ENCODE measurements at regions not wholly inside any gene's neighbourhood (a gene's known extent, or its start where the extent isn't known, plus 50 kb on each side); places are given as distances from the start of the nearest gene placed in this dataset.

GRCh38 chrY:8442097-8442496 lies 895.2 kb upstream of the TSPY4 start:
- TF ChIP-seq CTCF (IDR thresholded peaks at IDR 0.05; ENCODE audit: low read depth, low read length, missing control alignments): no peak
- H3K4me3 ChIP-seq (ENCODE audit: low read depth, low read length): no peak overlapping the region
- DNase-seq (ENCODE audit: low read depth): no peak

GRCh38 chrY:8452963-8453362 lies 884.3 kb upstream of the TSPY4 start:
- no peak for TF ChIP-seq CTCF (IDR thresholded peaks at IDR 0.05; ENCODE audit: low read depth, low read length, missing control alignments)
- H3K4me3 ChIP-seq (ENCODE audit: low read depth, low read length): no peak overlapping the region
- DNase-seq (ENCODE audit: low read depth): no peak

DNA sequence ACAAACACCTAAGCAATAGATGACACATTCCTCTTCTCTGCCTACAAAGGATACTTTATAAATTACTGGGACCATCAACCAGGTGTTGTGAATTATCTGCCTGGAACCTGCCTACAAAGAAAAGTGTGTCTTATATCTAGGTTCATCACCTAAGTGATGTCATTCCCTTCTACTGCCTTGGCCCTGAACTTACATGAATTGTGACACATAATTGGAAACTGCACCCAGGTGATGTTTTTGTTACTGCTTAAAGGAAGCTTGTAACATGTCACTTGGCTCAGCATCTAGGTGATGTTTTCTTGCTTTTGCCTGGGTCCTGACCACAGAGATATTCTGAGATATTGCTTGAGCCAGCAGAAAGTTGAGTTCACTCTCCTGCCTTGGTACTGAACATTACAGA lies 870.5 kb upstream of the TSPY4 start:
- no peak for TF ChIP-seq CTCF (IDR thresholded peaks at IDR 0.05; ENCODE audit: low read depth, low read length, missing control alignments)
- H3K4me3 ChIP-seq (ENCODE audit: low read depth, low read length): no peak overlapping the region
- DNase-seq (ENCODE audit: low read depth): no peak

DNA sequence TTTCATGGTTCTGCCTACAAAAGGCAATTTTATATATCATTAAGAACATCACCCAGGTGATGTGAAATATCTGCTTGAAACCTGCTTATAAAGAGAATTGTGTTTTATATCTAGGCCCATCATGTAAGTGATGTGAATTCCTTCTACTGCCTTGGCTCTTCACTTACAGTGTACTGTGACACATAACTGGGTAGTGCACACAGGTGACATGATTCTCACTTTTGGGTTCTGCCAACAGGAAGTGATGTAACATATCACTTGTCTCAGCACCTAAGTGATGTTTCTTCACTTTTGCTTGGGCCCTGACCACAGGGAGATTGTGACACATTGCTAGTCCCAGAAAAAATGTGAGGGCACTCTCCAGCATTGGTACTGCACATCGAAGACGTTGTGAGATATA lies 867.0 kb upstream of the TSPY4 start:
- TF ChIP-seq CTCF (IDR thresholded peaks at IDR 0.05; ENCODE audit: low read depth, low read length, missing control alignments): no peak
- no peak for DNase-seq (ENCODE audit: low read depth)
- no peak overlapping the region for H3K4me3 ChIP-seq (ENCODE audit: low read depth, low read length)

GRCh38 chrY:8479141-8479540 lies 858.1 kb upstream of the TSPY4 start:
- no peak for TF ChIP-seq CTCF (IDR thresholded peaks at IDR 0.05; ENCODE audit: low read depth, low read length, missing control alignments)
- DNase-seq (ENCODE audit: low read depth): no peak
- H3K4me3 ChIP-seq (ENCODE audit: low read depth, low read length): no peak overlapping the region

- TF ChIP-seq CTCF (IDR thresholded peaks at IDR 0.05; ENCODE audit: low read depth, low read length, missing control alignments): no peak
- H3K4me3 ChIP-seq (ENCODE audit: low read depth, low read length): no peak overlapping the region
- no peak for DNase-seq (ENCODE audit: low read depth)
Observed at GRCh38 chrY:8488955-8489354, 848.3 kb upstream of the TSPY4 start.

- H3K4me3 ChIP-seq (ENCODE audit: low read depth, low read length): no peak overlapping the region
- DNase-seq (ENCODE audit: low read depth): no peak
- TF ChIP-seq CTCF (IDR thresholded peaks at IDR 0.05; ENCODE audit: low read depth, low read length, missing control alignments): no peak
Observed at GRCh38 chrY:8489880-8490630, 847.2 kb upstream of the TSPY4 start.
